ENCODE measurements at regions not wholly inside any gene's neighbourhood (a gene's known extent, or its start where the extent isn't known, plus 50 kb on each side); places are given as distances from the start of the nearest gene placed in this dataset.

GRCh38 chr18:44410740-44411139, 269.9 kb upstream of the SETBP1 start:
- TF ChIP-seq, protein P1, sequence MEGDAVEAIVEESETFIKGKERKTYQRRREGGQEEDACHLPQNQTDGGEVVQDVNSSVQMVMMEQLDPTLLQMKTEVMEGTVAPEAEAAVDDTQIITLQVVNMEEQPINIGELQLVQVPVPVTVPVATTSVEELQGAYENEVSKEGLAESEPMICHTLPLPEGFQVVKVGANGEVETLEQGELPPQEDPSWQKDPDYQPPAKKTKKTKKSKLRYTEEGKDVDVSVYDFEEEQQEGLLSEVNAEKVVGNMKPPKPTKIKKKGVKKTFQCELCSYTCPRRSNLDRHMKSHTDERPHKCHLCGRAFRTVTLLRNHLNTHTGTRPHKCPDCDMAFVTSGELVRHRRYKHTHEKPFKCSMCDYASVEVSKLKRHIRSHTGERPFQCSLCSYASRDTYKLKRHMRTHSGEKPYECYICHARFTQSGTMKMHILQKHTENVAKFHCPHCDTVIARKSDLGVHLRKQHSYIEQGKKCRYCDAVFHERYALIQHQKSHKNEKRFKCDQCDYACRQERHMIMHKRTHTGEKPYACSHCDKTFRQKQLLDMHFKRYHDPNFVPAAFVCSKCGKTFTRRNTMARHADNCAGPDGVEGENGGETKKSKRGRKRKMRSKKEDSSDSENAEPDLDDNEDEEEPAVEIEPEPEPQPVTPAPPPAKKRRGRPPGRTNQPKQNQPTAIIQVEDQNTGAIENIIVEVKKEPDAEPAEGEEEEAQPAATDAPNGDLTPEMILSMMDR (IDR thresholded peaks at IDR 0.05): no peak
- TF ChIP-seq POLR2A (IDR thresholded peaks at IDR 0.05): no peak
